Pancreas (tissue), 10 donors: ENCODE measurements at regions not wholly inside any gene's neighbourhood (a gene's known extent, or its start where the extent isn't known, plus 50 kb on each side); places are given as distances from the start of the nearest gene placed in this dataset.
"Not testable (repeated sequence)": the region's sequence is repeated elsewhere in the genome, so short reads cannot be mapped to it uniquely, and the experiment has no call there.

Experiments
- ATAC-seq, 4 donors: fragments of 200-7000 bp; cut with Tn5 transposase; one replicate each; pipeline versions ENCODE4 v1.8.0 to v1.9.1; 2020; ENCODE audit warnings: mild to moderate bottlenecking in 4 of 4, moderate library complexity in 4 of 4
- DNase-seq, 6 donors: peaks; one replicate each; pipeline ENCODE4 v3.0.0-alpha.2; 2020
- FAIRE-seq: peaks from 2 replicates; lab custom pipeline; 2012; peaks lifted over from hg19 to GRCh38; lab: Jason Lieb, UNC
- H3K27ac ChIP-seq, 4 donors: fragments of 200-600 bp; sonication (generic); 1 replicate in 3 of 4; 2 replicates in 1 of 4; pipeline versions ENCODE4 v1.5.0 to v1.8.0; 2020
- H3K27me3 ChIP-seq, 4 donors: fragments of 200-600 bp; one replicate each; pipeline ENCODE4 v1.8.0; 2021
- H3K36me3 ChIP-seq, 3 donors: fragments of 200-600 bp; sonication (generic) in 1 of 3; one replicate each; pipeline versions ENCODE4 v1.5.0 to v1.8.0; 2020 to 2021
- H3K4me1 ChIP-seq, 3 donors: fragments of 200-600 bp; one replicate each; pipeline ENCODE4 v1.8.0; 2021
- H3K4me3 ChIP-seq, 4 donors: fragments of 200-600 bp; sonication (generic) in 2 of 4; one replicate each; pipeline versions ENCODE4 v1.5.0 to v1.8.0; 2020 to 2021
- H3K9me3 ChIP-seq, 4 donors: fragments of 200-600 bp; one replicate each; pipeline ENCODE4 v1.8.0; 2021
- WGBS, 2 donors: extraction: QIAGEN DNeasy Blood & Tissue Kit; methylation state at CpG; one replicate each; pipeline ENCODE4 v1.1.7; 2013; 5-methylcytosine and 5-hydroxymethylcytosine counted together
- intact Hi-C, 3 donors: fragments of 100-400 bp; cut with DNase I; formaldehyde crosslinking; loops; one replicate each; pipeline versions ENCODE4 v1.11.1 to v1.14.2; 2022
- donor health status: healthy with polysubstance abuse.
- donor health status: DM: no; HTN: no; CAD: no; lungs with moderate emphysema.
- donor health status: DM: no; HTN: no; CAD: no.
- donor health status: control.
- donor health status: control.
- donor health status: Bipolar disorder and iron deficiency.
- donor health status: DM: yes; HTN: yes; CAD: no.
- donor health status: DM: no; HTN: no; CAD: no.
- donor health status: DM: no; HTN: no; CAD: no.
- donor health status: DM: yes; HTN: yes; CAD: no.

DNA sequence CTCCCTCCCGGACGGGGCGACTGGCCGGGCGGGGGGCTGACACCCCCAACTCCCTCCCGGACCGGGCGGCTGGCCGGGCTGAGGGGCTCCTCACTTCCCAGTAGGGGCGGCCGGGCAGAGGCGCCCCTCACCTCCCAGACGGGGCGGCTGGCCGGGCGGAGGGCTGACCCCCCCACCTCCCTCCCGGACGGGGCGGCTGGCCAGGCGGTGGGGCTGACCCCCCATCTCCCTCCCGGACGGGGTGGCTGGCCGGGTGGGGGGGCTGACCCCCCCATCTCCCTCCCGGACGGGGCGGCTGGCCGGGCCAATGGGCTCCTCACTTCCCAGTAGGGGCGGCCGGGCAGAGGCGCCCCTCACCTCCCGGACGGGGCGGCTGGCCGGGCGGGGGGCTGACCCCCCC lies 502.0 kb upstream of the ALG10B start:
- FAIRE-seq, intact Hi-C loops, H3K9me3 ChIP-seq, H3K27ac ChIP-seq, H3K36me3 ChIP-seq, H3K4me1 ChIP-seq, H3K27me3 ChIP-seq, H3K4me3 ChIP-seq, ATAC-seq: not testable (repeated sequence)
- WGBS, 2 donors = 91 to 98% methylated on average over 9 to 25 of the region's 35 CpGs
- peak in 3 of 6 donors; percentile 7 to 42 (median 30) for DNase-seq
